ENCODE measurements at regions not wholly inside any gene's neighbourhood (a gene's known extent, or its start where the extent isn't known, plus 50 kb on each side); places are given as distances from the start of the nearest gene placed in this dataset.
A peak's percentile ranks its signal among the peaks of the same experiment; 100 is the strongest.
"Not testable (repeated sequence)": the region's sequence is repeated elsewhere in the genome, so short reads cannot be mapped to it uniquely, and the experiment has no call there.

DNA sequence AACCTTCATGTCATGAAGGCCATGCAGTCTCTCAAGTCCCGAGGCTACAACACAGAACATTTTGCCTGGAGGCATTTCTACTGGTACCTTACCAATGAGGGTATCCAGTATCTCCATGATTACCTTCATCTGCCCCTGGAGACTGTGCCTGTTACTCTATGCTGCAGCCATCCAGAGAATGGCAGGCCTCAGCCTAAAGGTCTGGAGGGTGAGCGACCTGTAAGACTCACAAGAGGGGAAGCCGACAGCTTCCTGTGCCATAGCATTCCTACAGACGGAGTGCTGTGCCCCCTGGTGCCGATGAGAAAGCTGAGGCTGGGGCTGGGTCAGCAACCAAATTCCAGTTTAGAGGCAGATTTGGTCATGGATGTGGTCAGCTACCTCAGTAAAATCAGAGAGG is 51.3 kb upstream of the CADPS start:
- Histone ChIP-seq H3K36me3 (no peaks in the 10 kb centered on the region), H3K27ac (no peak overlapping the region), H3K4me1 (replicated peaks) (no peaks in the 10 kb centered on the region), H3K27me3 (replicated peaks) (no peaks in the 10 kb centered on the region), H3K9me3 (replicated peaks) (no peaks in the 10 kb centered on the region), H3K4me3 (no peak overlapping the region)
- no peak for DNase-seq (ENCODE audit: low read depth in 1 of 2, low spot score in 2 of 2)

DNA sequence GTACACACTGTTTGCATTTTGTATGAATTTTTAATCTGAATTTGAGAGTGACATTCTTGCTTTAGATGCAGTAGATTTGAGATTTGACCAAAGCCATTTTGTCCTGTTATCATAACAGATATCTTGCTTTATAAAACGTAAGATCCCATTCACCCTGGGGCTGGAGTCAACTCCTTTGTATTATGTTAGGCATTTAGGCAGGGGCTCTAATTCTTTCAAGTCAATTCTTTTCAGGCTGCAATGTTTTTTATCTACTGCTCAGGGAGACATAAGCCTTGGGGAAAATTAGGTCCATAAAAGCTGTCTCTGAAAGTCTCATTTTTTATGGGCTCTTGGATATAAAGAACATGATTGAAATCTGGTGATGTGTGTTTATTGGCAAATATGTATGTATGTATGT is 53.0 kb upstream of the CADPS start:
- Histone ChIP-seq H3K4me3 (no peak overlapping the region), H3K27ac (no peak overlapping the region), H3K9me3 (replicated peaks) (no peaks in the 10 kb centered on the region), H3K36me3 (no peaks in the 10 kb centered on the region), H3K27me3 (replicated peaks) (no peaks in the 10 kb centered on the region), H3K4me1 (replicated peaks) (no peaks in the 10 kb centered on the region)
- no peak for DNase-seq (ENCODE audit: low read depth in 1 of 2, low spot score in 2 of 2)

GRCh38 chr3:62929771-62930170 is 54.6 kb upstream of the CADPS start:
- H3K27ac ChIP-seq: no peak overlapping the region
- H3K9me3 ChIP-seq (replicated peaks): no peaks in the 10 kb centered on the region
- no peaks in the 10 kb centered on the region for H3K27me3 ChIP-seq (replicated peaks)
- H3K4me1 ChIP-seq (replicated peaks): no peaks in the 10 kb centered on the region
- DNase-seq (ENCODE audit: low read depth in 1 of 2, low spot score in 2 of 2): no peak
- H3K36me3 ChIP-seq: no peaks in the 10 kb centered on the region
- H3K4me3 ChIP-seq: no peak overlapping the region

GRCh38 chr3:62935793-62936192 is 60.6 kb upstream of the CADPS start:
- Histone ChIP-seq H3K36me3 (no peaks in the 10 kb centered on the region), H3K9me3 (replicated peaks) (no peaks in the 10 kb centered on the region), H3K27me3 (replicated peaks) (no peaks in the 10 kb centered on the region), H3K27ac (no peak overlapping the region), H3K4me1 (replicated peaks) (no peaks in the 10 kb centered on the region), H3K4me3 (no peak overlapping the region)
- no peak for DNase-seq (ENCODE audit: low read depth in 1 of 2, low spot score in 2 of 2)

GRCh38 chr3:62936626-62937254 is 61.5 kb upstream of the CADPS start:
- DNase-seq (ENCODE audit: low read depth in 1 of 2, low spot score in 2 of 2): no peak
- Histone ChIP-seq H3K4me1 (replicated peaks) (no peaks in the 10 kb centered on the region), H3K36me3 (no peaks in the 10 kb centered on the region), H3K27me3 (replicated peaks) (no peaks in the 10 kb centered on the region), H3K27ac (no peak overlapping the region), H3K9me3 (replicated peaks) (no peaks in the 10 kb centered on the region), H3K4me3 (no peak overlapping the region)

DNA sequence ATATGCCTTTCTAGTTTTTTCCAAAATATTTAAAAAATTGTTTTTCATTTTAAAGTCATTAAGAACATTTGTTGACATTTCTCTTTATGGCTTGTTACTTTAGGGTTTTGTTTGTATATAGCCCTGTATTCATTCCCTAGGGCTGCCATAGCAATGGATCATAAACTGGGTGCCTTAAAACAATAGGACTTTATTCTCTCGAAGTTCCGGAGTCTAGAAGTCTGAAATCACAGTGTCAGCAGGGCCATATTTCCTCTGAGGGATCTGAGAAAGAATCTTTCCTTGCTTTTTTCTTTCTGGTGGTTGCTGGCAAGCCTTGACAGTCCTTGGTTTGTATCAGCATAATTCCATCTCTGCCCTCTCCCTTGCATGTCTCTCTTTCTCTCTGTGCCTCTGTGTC is 63.4 kb upstream of the CADPS start:
- Histone ChIP-seq H3K4me1 (replicated peaks) (no peaks in the 10 kb centered on the region), H3K27ac (no peak overlapping the region), H3K36me3 (no peaks in the 10 kb centered on the region), H3K9me3 (replicated peaks) (no peaks in the 10 kb centered on the region), H3K27me3 (replicated peaks) (no peaks in the 10 kb centered on the region), H3K4me3 (no peak overlapping the region)
- DNase-seq (ENCODE audit: low read depth in 1 of 2, low spot score in 2 of 2): no peak

GRCh38 chr3:62939707-62940106 is 64.5 kb upstream of the CADPS start:
- Histone ChIP-seq H3K4me3 (no peak overlapping the region), H3K27ac (no peak overlapping the region), H3K4me1 (replicated peaks) (no peaks in the 10 kb centered on the region), H3K9me3 (replicated peaks) (no peaks in the 10 kb centered on the region), H3K36me3 (no peaks in the 10 kb centered on the region), H3K27me3 (replicated peaks) (no peaks in the 10 kb centered on the region)
- no peak for DNase-seq (ENCODE audit: low read depth in 1 of 2, low spot score in 2 of 2)

- H3K27ac ChIP-seq: no peak overlapping the region
- H3K27me3 ChIP-seq (replicated peaks): no peaks in the 10 kb centered on the region
- no peak overlapping the region for H3K4me3 ChIP-seq
- H3K36me3 ChIP-seq: no peaks in the 10 kb centered on the region
- DNase-seq (ENCODE audit: low read depth in 1 of 2, low spot score in 2 of 2): peak in 1 of 2 experiments; percentile 10
- H3K4me1 ChIP-seq (replicated peaks): no peaks in the 10 kb centered on the region
- H3K9me3 ChIP-seq (replicated peaks): no peaks in the 10 kb centered on the region
These were observed 65.8 kb upstream of the CADPS start for GRCh38 chr3:62940771-62941563.

DNA sequence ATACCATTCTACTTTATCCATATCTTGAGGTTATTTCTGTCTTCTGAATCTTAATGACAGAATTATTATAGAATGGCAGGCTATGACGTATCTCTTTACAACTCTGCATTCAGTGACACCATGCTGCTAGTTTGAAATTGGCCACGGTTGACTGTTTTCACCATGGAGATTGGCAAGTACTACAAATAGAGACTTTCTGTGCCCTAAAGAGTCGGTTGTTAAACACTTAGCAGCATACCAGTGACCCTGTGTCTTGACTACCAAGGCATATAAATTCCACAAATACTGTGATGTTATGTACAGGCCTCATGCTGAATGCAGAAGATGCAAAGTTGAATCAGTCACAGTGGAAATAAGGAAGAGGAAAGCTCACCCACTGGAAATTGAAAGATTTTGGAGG is 67.0 kb upstream of the CADPS start:
- H3K4me1 ChIP-seq (replicated peaks): no peaks in the 10 kb centered on the region
- no peaks in the 10 kb centered on the region for H3K36me3 ChIP-seq
- no peak overlapping the region for H3K27ac ChIP-seq
- DNase-seq (ENCODE audit: low read depth in 1 of 2, low spot score in 2 of 2): no peak
- H3K4me3 ChIP-seq: no peak overlapping the region
- H3K9me3 ChIP-seq (replicated peaks): no peaks in the 10 kb centered on the region
- H3K27me3 ChIP-seq (replicated peaks): no peaks in the 10 kb centered on the region

- Histone ChIP-seq H3K36me3 (no peaks in the 10 kb centered on the region), H3K4me3 (no peak overlapping the region), H3K4me1 (replicated peaks) (no peaks in the 10 kb centered on the region), H3K9me3 (replicated peaks) (no peaks in the 10 kb centered on the region), H3K27ac (no peak overlapping the region), H3K27me3 (replicated peaks) (no peaks in the 10 kb centered on the region)
- DNase-seq (ENCODE audit: low read depth in 1 of 2, low spot score in 2 of 2): no peak
These were observed 67.5 kb upstream of the CADPS start for GRCh38 chr3:62942764-62943163.

DNA sequence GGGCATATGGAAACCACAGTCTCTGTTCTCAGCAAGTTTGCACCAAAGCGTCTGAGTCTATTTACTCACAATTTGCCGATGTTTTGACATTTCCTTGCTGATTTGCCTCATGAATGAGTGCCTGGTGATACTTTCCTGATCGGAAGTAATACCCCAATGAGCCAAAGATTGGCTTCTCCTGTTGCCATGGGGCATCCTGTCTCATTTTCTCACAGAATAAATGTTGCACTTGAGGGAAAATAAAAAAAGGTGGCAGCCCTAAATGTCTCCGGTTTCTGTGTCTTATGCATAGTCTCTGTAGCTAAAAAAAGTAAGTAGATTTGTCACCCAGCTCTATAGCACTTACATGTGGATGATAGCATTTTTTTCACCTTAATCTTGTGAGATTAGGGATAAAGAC is 73.7 kb upstream of the CADPS start:
- Histone ChIP-seq H3K9me3 (replicated peaks) (no peaks in the 10 kb centered on the region), H3K36me3 (no peaks in the 10 kb centered on the region), H3K4me3 (no peak overlapping the region), H3K27ac (no peak overlapping the region), H3K4me1 (replicated peaks) (no peaks in the 10 kb centered on the region), H3K27me3 (replicated peaks) (no peaks in the 10 kb centered on the region)
- DNase-seq (ENCODE audit: low read depth in 1 of 2, low spot score in 2 of 2): no peak

- Histone ChIP-seq H3K36me3 (no peaks in the 10 kb centered on the region), H3K4me1 (replicated peaks) (no peaks in the 10 kb centered on the region), H3K9me3 (replicated peaks) (no peaks in the 10 kb centered on the region), H3K4me3 (no peak overlapping the region), H3K27me3 (replicated peaks) (no peaks in the 10 kb centered on the region), H3K27ac (no peak overlapping the region)
- DNase-seq (ENCODE audit: low read depth in 1 of 2, low spot score in 2 of 2): no peak
These were observed 75.0 kb upstream of the CADPS start for GRCh38 chr3:62950210-62950609.

DNA sequence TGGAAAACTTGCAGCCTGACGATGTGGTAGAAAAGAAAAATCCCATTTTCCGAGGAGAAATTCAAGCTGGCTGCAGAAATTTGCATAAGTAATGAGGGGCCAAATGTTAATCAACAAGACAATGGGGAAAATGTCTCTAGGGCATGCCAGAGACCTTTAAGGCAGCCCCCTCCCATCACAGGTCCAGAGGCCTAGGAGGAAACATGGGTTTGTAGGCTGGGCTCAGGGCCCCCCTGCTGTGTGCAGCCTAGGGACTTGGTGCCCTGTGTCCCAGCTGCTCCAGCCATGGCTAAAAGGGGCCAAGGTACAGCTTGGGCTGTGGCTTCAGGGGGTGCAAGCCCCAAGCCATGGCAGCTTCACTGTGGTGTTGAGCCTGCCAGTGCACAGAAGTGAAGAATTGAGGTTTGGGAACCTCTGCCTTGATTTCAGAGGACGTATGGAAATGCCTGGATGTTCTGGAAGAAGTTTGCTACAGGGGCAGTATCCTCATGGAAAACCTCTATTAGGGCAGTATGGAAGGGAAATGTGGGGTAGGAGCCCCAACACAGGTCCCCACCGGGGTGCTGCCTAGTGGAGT is 75.9 kb upstream of the CADPS start:
- Histone ChIP-seq H3K9me3 (replicated peaks) (no peaks in the 10 kb centered on the region), H3K36me3 (no peaks in the 10 kb centered on the region), H3K4me1 (replicated peaks) (no peaks in the 10 kb centered on the region), H3K27ac (no peak overlapping the region), H3K4me3 (no peak overlapping the region), H3K27me3 (replicated peaks) (no peaks in the 10 kb centered on the region)
- DNase-seq (ENCODE audit: low read depth in 1 of 2, low spot score in 2 of 2): no peak

DNA sequence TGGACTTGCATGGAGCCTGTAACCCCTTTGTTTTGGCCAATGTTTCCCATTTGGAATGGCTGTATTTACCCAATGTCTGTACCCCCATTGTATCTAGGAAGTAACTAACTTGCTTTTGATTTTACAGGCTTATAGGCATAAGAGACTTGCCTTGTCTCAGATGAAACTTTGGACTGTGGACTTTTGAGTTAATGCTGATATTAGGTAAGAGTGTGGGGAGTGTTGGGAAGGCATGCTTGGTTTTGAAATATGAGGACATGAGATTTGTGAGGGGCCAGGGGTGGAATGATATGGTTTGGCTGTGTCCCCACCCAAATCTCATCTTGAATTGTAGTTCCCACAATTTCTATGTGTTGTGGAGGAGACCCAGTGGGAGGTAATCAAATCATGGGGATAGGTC is 76.7 kb upstream of the CADPS start:
- H3K9me3 ChIP-seq (replicated peaks); H3K27me3 ChIP-seq (replicated peaks); H3K4me1 ChIP-seq (replicated peaks); H3K27ac ChIP-seq; H3K4me3 ChIP-seq; H3K36me3 ChIP-seq; DNase-seq (ENCODE audit: low read depth in 1 of 2, low spot score in 2 of 2): not testable (repeated sequence)
